Sigmoid colon (tissue), 6 donors: ENCODE measurements at regions not wholly inside any gene's neighbourhood (a gene's known extent, or its start where the extent isn't known, plus 50 kb on each side); places are given as distances from the start of the nearest gene placed in this dataset.

Experiments used
- DNase-seq: peaks from one replicate; pipeline ENCODE4 v3.0.0-alpha.2; 2019
- H3K27ac ChIP-seq, 4 donors: fragments of 200-600 bp; sonication (generic); one replicate each; pipeline ENCODE4 v1.5.1; 2016 to 2019; ENCODE audit warnings: mild to moderate bottlenecking in 1 of 4
- H3K27me3 ChIP-seq, 3 donors: fragments of 200-600 bp; sonication (generic); one replicate each; pipeline ENCODE4 v1.5.1; 2019; ENCODE audit warnings: mild to moderate bottlenecking in 1 of 3
- H3K36me3 ChIP-seq, 4 donors: fragments of 200-600 bp; sonication (generic); one replicate each; pipeline ENCODE4 v1.5.1; 2016 to 2019
- H3K4me1 ChIP-seq, 4 donors: fragments of 200-600 bp; sonication (generic); one replicate each; pipeline ENCODE4 v1.5.1; 2017 to 2019
- H3K4me3 ChIP-seq, 4 donors: fragments of 200-600 bp; sonication (generic); one replicate each; pipeline ENCODE4 v1.5.1; 2017 to 2019; ENCODE audit warnings: mild to moderate bottlenecking in 2 of 4, moderate library complexity in 1 of 4
- H3K9me3 ChIP-seq, 4 donors: fragments of 200-600 bp in 3 of 4; sonication (generic) in 3 of 4; one replicate each; pipeline versions ENCODE4 v1.5.1 to v1.6.1; 2013 to 2019
- EP300 ChIP-seq, 4 donors: sonication (generic); formaldehyde crosslinking; IDR thresholded peaks; one replicate each; pipeline ENCODE4 v1.6.1; 2017; ENCODE audit warnings: antibody characterized with exemption in 4 of 4
- POLR2A ChIP-seq, 2 donors: fragments of 450-650 bp; IDR thresholded peaks; one replicate each; pipeline ENCODE4 v1.6.1; 2016; ENCODE audit warnings: antibody characterized with exemption in 2 of 2, mild to moderate bottlenecking in 2 of 2, moderate library complexity in 2 of 2
- POLR2AphosphoS5 ChIP-seq, 4 donors: sonication (generic); formaldehyde crosslinking; IDR thresholded peaks; one replicate each; pipeline ENCODE4 v1.6.1; 2017; ENCODE audit warnings: antibody characterized with exemption in 4 of 4
- WGBS, 2 donors: extraction: QIAGEN DNeasy Blood & Tissue Kit; methylation state at CpG; one replicate each; pipeline ENCODE4 v1.1.7; 2013; 5-methylcytosine and 5-hydroxymethylcytosine counted together
- intact Hi-C: fragments of 100-400 bp; cut with DNase I; formaldehyde crosslinking; loops from one replicate; pipeline ENCODE4 v1.15.1; 2023
- TF ChIP-seq, protein P1 (sequence below), 4 experiments: fragments of 450-650 bp in 3 of 4; fragments of 200-600 bp in 1 of 4; IDR thresholded peaks; one replicate each; pipeline ENCODE4 v1.5.1; 2016 to 2019; ENCODE audit warnings: antibody characterized with exemption in 4 of 4, mild to moderate bottlenecking in 3 of 4, moderate library complexity in 2 of 4
- donor health status: healthy with polysubstance abuse.
- donor health status: healthy.

DNA sequence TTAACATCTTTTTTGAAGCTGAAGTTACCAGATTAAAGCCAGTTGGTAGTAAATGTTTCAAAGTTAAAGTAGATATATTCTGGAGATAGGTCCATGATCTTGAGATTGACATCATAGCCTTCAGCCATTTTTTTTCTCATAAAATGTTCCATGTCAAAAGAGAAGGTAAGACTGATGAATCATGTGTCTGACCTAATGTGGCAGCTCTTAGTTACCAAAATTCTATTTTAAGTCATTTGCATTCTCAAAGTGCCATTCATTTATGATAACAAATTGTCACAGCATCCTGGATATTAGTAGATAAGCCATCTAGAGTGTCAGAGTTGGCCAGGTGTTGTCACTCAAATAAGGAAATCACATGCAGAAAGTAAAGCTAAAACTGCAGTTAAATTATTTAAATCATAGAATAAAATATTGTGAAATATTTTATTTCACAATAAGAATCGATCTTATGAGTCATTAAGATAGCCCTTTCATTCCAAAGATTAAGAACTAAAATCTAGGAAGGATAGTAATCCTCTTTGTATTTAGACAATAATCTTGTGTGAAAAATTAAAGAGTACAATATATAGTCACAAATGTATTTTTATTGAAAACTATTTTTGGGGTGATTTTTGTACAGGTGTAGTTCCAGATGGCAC lies 65.7 kb upstream of the ADAD1 start:
- Histone ChIP-seq H3K36me3 (peaks cover 8 to 86% (median 14%) of the 10 kb centered on the region in 4 donors), H3K4me3 (no peak overlapping the region), H3K4me1 (no peaks in the 10 kb centered on the region), H3K9me3 (no peaks in the 10 kb centered on the region), H3K27me3 (no peaks in the 10 kb centered on the region), H3K27ac (no peak overlapping the region)
- DNase-seq: no peak
- intact Hi-C loops: no loop called here
- TF ChIP-seq, protein P1, sequence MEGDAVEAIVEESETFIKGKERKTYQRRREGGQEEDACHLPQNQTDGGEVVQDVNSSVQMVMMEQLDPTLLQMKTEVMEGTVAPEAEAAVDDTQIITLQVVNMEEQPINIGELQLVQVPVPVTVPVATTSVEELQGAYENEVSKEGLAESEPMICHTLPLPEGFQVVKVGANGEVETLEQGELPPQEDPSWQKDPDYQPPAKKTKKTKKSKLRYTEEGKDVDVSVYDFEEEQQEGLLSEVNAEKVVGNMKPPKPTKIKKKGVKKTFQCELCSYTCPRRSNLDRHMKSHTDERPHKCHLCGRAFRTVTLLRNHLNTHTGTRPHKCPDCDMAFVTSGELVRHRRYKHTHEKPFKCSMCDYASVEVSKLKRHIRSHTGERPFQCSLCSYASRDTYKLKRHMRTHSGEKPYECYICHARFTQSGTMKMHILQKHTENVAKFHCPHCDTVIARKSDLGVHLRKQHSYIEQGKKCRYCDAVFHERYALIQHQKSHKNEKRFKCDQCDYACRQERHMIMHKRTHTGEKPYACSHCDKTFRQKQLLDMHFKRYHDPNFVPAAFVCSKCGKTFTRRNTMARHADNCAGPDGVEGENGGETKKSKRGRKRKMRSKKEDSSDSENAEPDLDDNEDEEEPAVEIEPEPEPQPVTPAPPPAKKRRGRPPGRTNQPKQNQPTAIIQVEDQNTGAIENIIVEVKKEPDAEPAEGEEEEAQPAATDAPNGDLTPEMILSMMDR (IDR thresholded peaks at IDR 0.05): no peak
- no peak for TF ChIP-seq EP300 (IDR thresholded peaks at IDR 0.05)
- TF ChIP-seq POLR2A (IDR thresholded peaks at IDR 0.05): no peak
- TF ChIP-seq POLR2AphosphoS5 (IDR thresholded peaks at IDR 0.05): no peak
- 87 to 93% methylated on average over 1 of the region's 1 CpG for WGBS, 2 donors

DNA sequence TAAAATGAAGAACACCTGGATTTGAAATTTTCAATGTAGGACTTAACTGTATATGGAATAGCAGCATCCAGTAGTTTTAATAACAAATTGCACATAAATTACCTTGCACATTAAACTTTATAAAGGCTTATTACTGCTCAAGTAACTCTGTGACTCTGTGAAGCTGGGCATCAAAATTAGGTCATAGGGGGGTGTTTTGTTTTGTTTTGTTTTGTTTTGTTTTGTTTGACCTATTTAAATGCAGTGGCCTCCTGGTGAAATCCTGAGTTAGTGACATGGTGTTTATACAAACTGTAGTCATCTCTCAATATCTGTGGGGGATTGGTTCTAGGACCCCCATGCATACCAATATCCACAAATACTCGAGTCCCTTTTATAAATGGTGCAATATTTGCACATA lies 51.9 kb upstream of the ADAD1 start:
- WGBS, 2 donors: 89 to 90% methylated on average over 1 of the region's 1 CpG
- Histone ChIP-seq H3K4me1 (no peaks in the 10 kb centered on the region), H3K27ac (no peak overlapping the region), H3K9me3 (no peaks in the 10 kb centered on the region), H3K27me3 (no peaks in the 10 kb centered on the region), H3K4me3 (no peak overlapping the region), H3K36me3 (peaks cover 0 to 91% (median 16%) of the 10 kb centered on the region in 4 donors)
- no peak for TF ChIP-seq POLR2A (IDR thresholded peaks at IDR 0.05)
- no peak for TF ChIP-seq EP300 (IDR thresholded peaks at IDR 0.05)
- no peak for TF ChIP-seq POLR2AphosphoS5 (IDR thresholded peaks at IDR 0.05)
- TF ChIP-seq, protein P1 (IDR thresholded peaks at IDR 0.05): no peak
- no peak for DNase-seq
- intact Hi-C loops: loop anchor here (10.0 kb wide), 1 partner anchor 72 kb away; no protein-coding TSS in a partner anchor

DNA sequence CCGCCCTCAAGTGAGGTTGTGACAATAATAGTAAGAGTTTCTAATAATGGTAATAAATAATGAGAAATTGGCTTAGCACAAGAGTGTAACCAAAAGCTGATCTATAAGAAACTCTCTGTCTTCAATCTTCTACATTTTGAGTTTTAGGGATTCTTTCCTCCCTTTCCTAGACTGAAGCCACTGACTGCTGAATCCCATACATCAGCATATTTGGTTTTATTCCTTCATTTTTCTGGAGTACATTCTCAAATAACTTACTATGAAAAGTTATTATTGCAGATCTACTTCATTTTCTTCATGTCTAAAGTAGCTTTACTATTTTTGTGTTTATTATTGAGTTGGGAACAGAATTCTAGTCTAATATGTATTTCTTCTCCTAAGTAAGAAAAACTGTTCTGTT lies 49.9 kb upstream of the ADAD1 start:
- Histone ChIP-seq H3K27me3 (no peaks in the 10 kb centered on the region), H3K27ac (no peak overlapping the region), H3K4me3 (no peak overlapping the region), H3K9me3 (no peaks in the 10 kb centered on the region), H3K36me3 (peaks cover 0 to 77% (median 10%) of the 10 kb centered on the region in 4 donors), H3K4me1 (no peaks in the 10 kb centered on the region)
- TF ChIP-seq POLR2AphosphoS5 (IDR thresholded peaks at IDR 0.05) (no peak), POLR2A (IDR thresholded peaks at IDR 0.05) (no peak), EP300 (IDR thresholded peaks at IDR 0.05) (no peak)
- TF ChIP-seq, protein P1 (IDR thresholded peaks at IDR 0.05): no peak
- intact Hi-C loops: loop anchor here (10.0 kb wide), 1 partner anchor 74 kb away; no protein-coding TSS in a partner anchor
- WGBS, 2 donors: 97 to 100% methylated on average over 1 of the region's 1 CpG
- DNase-seq: no peak
